ENCODE measurements at regions not wholly inside any gene's neighbourhood (a gene's known extent, or its start where the extent isn't known, plus 50 kb on each side); places are given as distances from the start of the nearest gene placed in this dataset.

DNA sequence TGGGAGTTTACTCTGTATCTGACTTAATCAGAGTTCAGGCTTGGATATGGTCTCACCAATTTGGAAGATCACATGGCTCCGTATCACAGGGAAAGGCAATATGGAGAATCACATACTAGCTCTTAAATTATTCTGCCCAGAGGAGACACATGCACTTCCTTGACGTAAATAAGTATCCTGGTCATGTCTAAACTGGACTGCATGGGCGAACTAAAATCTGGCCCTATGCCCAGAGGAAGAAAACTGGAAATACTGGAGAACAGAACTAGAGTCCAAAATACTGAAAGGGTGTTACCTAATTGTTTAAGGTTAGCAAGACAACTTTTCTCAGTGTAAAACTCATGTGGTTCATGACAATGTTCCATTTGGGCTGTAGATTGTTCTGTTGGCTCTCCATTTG, 832.3 kb downstream of the RAB28 start:
- H3K27me3 ChIP-seq: no peaks in the 10 kb centered on the region
- TF ChIP-seq EP300 (IDR thresholded peaks at IDR 0.05; ENCODE audit: low read depth) (no peak), POLR2AphosphoS5 (IDR thresholded peaks at IDR 0.05) (no peak), POLR2A (IDR thresholded peaks at IDR 0.05) (no peak)
- TF ChIP-seq, protein P1, sequence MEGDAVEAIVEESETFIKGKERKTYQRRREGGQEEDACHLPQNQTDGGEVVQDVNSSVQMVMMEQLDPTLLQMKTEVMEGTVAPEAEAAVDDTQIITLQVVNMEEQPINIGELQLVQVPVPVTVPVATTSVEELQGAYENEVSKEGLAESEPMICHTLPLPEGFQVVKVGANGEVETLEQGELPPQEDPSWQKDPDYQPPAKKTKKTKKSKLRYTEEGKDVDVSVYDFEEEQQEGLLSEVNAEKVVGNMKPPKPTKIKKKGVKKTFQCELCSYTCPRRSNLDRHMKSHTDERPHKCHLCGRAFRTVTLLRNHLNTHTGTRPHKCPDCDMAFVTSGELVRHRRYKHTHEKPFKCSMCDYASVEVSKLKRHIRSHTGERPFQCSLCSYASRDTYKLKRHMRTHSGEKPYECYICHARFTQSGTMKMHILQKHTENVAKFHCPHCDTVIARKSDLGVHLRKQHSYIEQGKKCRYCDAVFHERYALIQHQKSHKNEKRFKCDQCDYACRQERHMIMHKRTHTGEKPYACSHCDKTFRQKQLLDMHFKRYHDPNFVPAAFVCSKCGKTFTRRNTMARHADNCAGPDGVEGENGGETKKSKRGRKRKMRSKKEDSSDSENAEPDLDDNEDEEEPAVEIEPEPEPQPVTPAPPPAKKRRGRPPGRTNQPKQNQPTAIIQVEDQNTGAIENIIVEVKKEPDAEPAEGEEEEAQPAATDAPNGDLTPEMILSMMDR (IDR thresholded peaks at IDR 0.05): no peak
- in situ Hi-C loops (cut with MboI; ENCODE audit: low pct_ligation_motif_present in 1 of 4, low pct_unique_long_range_greater_than_20kb in 1 of 4, low sequenced_read_pairs in 3 of 4): no loop called here
- H3K4me3 ChIP-seq: no peak overlapping the region
- no peaks in the 10 kb centered on the region for H3K36me3 ChIP-seq
- intact Hi-C loops (cut with DNase I; ENCODE audit: low total_unique reads): no loop called here
- WGBS, 2 donors (ENCODE audit: low coverage in 1 of 2): 49 to 67% methylated on average over 3 of the region's 3 CpGs
- no peak for DNase-seq
- H3K27ac ChIP-seq: no peak overlapping the region
- H3K4me1 ChIP-seq: no peaks in the 10 kb centered on the region
- no peaks in the 10 kb centered on the region for H3K9me3 ChIP-seq

DNA sequence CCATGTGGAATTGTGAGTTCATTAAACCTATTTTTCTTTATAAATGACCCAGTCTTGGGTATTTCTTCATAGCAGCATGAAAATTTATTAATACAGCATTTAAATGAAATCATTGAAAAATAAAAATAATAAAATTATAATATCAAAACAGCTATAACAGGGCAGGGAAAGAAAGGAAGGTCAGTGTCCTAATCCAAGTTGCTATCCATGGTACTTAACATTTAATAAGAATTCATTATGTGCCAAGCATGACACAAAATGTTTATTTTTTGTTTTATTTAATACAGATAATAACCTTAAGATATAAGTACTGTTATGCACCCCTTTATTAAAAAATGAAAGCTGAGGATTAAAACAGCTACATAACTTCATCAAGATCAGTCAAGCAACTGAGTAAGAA, 838.4 kb downstream of the RAB28 start:
- H3K36me3 ChIP-seq: no peaks in the 10 kb centered on the region
- no peak for TF ChIP-seq EP300 (IDR thresholded peaks at IDR 0.05; ENCODE audit: low read depth)
- TF ChIP-seq POLR2AphosphoS5 (IDR thresholded peaks at IDR 0.05): no peak
- no peak for TF ChIP-seq POLR2A (IDR thresholded peaks at IDR 0.05)
- TF ChIP-seq, protein P1 (IDR thresholded peaks at IDR 0.05): no peak
- intact Hi-C loops (cut with DNase I; ENCODE audit: low total_unique reads): no loop called here
- no peaks in the 10 kb centered on the region for H3K4me1 ChIP-seq
- no peaks in the 10 kb centered on the region for H3K9me3 ChIP-seq
- no peak for DNase-seq
- in situ Hi-C loops (cut with MboI; ENCODE audit: low pct_ligation_motif_present in 1 of 4, low pct_unique_long_range_greater_than_20kb in 1 of 4, low sequenced_read_pairs in 3 of 4): loop anchor here (25.0 kb wide), 2 partner anchors 608 to 883 kb away; no protein-coding TSS in a partner anchor
- no peaks in the 10 kb centered on the region for H3K27me3 ChIP-seq
- no peak overlapping the region for H3K4me3 ChIP-seq
- no peak overlapping the region for H3K27ac ChIP-seq

DNA sequence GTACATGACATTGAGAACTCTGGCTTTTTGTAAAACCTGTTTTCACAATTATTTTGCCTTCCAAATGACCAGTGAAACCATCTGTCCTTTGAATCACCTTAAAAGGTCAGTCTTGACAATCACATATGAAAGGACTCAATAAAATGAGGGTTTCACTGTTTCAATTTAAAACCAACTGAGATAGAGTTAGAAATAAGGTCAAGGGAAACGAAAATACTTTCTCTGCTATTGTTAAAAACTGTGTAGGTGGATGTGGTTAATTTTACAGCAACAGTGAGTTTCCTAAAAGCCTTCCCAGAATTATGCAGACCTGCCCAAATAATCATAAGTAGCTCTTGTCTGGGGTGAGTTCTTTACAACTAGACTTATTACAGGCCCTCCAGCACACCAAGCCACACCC, 839.9 kb downstream of the RAB28 start:
- TF ChIP-seq POLR2AphosphoS5 (IDR thresholded peaks at IDR 0.05) (no peak), POLR2A (IDR thresholded peaks at IDR 0.05) (no peak), EP300 (IDR thresholded peaks at IDR 0.05; ENCODE audit: low read depth) (no peak)
- TF ChIP-seq, protein P1 (IDR thresholded peaks at IDR 0.05): no peak
- no peak for DNase-seq
- Histone ChIP-seq H3K4me1 (no peaks in the 10 kb centered on the region), H3K27me3 (no peaks in the 10 kb centered on the region), H3K27ac (no peak overlapping the region), H3K4me3 (no peak overlapping the region), H3K36me3 (no peaks in the 10 kb centered on the region), H3K9me3 (no peaks in the 10 kb centered on the region)
- 64 to 77% methylated on average over 1 of the region's 1 CpG for WGBS, 2 donors (ENCODE audit: low coverage in 1 of 2)
- in situ Hi-C loops (cut with MboI; ENCODE audit: low pct_ligation_motif_present in 1 of 4, low pct_unique_long_range_greater_than_20kb in 1 of 4, low sequenced_read_pairs in 3 of 4) (loop anchor here (25.0 kb wide), 2 partner anchors 607 to 882 kb away; no protein-coding TSS in a partner anchor), intact Hi-C loops (cut with DNase I; ENCODE audit: low total_unique reads) (no loop called here)

DNA sequence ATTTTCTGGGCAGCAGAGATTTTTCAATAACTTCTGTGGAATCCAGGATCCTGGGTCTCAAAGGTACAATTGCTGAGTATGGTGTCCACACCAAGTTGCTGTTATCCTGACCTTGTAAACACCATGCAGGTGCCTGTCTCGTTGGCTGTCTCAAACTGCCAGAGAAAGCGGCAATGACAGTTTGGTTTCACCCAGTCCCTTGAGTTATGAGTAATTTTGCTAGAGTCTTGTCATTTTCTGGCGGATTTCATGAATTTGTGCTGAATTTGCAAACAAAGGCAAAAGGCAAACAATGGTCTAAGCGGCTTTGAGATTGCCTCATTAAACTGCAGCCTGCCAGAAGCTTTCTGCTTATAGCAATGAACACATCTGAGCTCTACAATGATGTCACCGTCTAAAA, 847.9 kb downstream of the RAB28 start:
- WGBS, 2 donors (ENCODE audit: low coverage in 1 of 2): 57 to 71% methylated on average over 1 to 5 of the region's 5 CpGs
- H3K36me3 ChIP-seq: no peaks in the 10 kb centered on the region
- DNase-seq: no peak
- TF ChIP-seq EP300 (IDR thresholded peaks at IDR 0.05; ENCODE audit: low read depth) (no peak), POLR2AphosphoS5 (IDR thresholded peaks at IDR 0.05) (no peak), POLR2A (IDR thresholded peaks at IDR 0.05) (no peak)
- TF ChIP-seq, protein P1 (IDR thresholded peaks at IDR 0.05): no peak
- no peak overlapping the region for H3K4me3 ChIP-seq
- H3K9me3 ChIP-seq: no peaks in the 10 kb centered on the region
- intact Hi-C loops (cut with DNase I; ENCODE audit: low total_unique reads): no loop called here
- no peaks in the 10 kb centered on the region for H3K4me1 ChIP-seq
- in situ Hi-C loops (cut with MboI; ENCODE audit: low pct_ligation_motif_present in 1 of 4, low pct_unique_long_range_greater_than_20kb in 1 of 4, low sequenced_read_pairs in 3 of 4): loop anchor here (10.0 to 25.0 kb wide), 3 partner anchors 591 to 874 kb away; no protein-coding TSS in a partner anchor
- no peaks in the 10 kb centered on the region for H3K27me3 ChIP-seq
- no peak overlapping the region for H3K27ac ChIP-seq

Data from transverse colon (tissue), 4 donors.